NCI-H526 (cell line): ENCODE measurements at regions not wholly inside any gene's neighbourhood (a gene's known extent, or its start where the extent isn't known, plus 50 kb on each side); places are given as distances from the start of the nearest gene placed in this dataset.
"Not testable (repeated sequence)": the region's sequence is repeated elsewhere in the genome, so short reads cannot be mapped to it uniquely, and the experiment has no call there.

Experiments used
- DNase-seq, 2 experiments: peaks; one replicate each; lab custom pipeline; 2025; lab: John Stamatoyannopoulos, UW

DNA sequence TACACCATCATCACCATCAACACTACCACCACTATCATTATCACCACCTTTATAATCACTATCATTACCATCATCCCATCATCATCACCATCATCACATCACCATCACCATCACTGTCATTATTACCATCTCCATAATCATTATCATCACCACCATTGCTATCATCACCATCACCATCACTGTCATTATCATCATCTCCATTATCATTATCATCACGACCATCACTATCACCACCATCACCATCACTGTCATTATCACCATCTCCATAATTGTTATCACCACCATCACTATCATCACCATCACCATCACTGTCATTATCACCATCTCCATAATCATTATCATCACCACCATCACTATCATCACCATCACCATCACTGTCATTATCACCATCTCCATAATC is 279.6 kb upstream of the HS6ST1 start:
- not testable (repeated sequence) for DNase-seq

DNA sequence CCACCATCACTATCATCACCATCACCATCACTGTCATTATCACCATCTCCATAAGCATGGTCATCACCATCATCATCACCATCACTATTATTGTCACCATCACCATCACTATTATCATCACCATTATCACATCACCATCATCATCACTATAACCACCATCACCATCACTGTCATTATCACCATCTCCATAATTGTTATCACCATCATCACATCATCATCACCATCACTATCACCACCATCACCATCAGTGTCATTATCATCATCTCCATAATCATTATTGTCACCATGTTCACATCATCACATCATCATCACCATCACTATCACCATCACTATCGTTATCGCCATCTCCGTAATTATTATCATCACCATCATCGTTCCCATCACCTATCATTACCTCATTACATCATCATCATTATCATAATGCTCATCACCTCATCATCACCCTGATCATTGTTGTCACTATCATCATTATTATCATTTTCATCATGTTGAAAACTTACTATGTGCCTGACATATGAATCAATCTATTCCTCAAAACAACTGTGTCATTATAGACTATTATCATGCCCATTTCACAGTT is 280.3 kb upstream of the HS6ST1 start:
- DNase-seq: no peak

- no peak for DNase-seq
These were observed 281.0 kb upstream of the HS6ST1 start for GRCh38 chr2:128599700-128600099.

DNA sequence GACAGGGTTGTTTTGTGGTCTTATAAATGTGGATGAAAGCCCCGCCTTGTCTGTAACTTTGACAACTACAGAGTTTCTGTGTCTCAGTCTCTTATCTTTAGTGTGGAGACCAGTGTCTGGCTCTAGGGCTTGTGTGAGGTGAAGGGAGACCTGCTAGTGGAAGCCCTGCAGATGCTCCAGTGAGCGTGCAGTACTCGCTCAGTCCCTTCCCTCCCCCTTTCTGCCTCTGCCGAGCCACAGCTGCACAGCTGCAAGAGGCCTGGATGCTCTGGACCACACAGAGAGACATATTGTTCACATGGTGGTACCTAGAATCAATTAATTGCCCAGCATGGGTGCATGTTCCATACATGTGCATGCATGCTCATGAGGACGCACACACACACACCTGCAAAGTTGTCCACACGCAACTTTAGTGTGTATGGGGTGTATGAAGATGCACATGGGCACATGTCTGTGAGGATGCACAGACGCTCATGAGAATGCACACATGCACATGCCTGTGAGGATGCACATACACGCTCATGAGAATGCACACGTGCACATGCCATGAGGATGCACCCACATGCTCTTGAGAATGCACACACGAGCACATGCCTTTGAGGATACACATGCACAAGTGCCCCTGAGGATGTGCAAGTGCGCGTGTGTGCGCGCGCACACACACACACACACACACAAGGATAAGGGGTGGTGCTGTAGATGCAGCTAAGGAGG is 282.1 kb upstream of the HS6ST1 start:
- DNase-seq: no peak

- DNase-seq: no peak
These were observed 282.8 kb upstream of the HS6ST1 start for GRCh38 chr2:128601298-128602037.

- DNase-seq: no peak
These were observed 283.5 kb upstream of the HS6ST1 start for GRCh38 chr2:128602038-128602698.

- no peak for DNase-seq
These were observed 284.0 kb upstream of the HS6ST1 start for GRCh38 chr2:128602699-128603101.

DNA sequence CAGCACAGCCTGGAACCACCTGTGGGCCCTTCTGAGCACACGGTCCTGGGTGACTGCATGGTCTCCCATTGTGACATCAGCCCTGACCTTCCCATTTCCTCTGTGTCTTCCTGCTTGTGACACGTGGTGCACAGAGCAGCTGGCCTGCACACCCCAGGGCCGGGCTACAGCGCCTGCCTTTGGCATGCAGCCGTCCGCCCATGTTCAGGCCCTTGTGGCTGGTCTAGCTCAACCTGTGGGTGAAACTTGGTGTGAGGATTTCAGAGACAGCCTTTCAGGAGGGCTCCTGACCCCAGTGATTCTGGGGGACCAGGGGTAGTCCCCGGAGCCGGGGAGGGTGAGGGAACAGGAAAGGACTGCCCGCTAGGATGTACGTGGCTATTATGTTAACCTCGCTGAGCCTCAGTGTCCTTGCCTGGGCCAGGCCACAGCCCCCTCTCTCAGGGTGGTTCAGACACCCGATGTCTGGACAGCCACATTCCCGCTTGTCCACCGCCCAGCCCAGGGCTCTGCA is 284.8 kb upstream of the HS6ST1 start:
- no peak for DNase-seq

- DNase-seq: no peak
These were observed 285.4 kb upstream of the HS6ST1 start for GRCh38 chr2:128604045-128604444.

- not testable (repeated sequence) for DNase-seq
These were observed 285.9 kb upstream of the HS6ST1 start for GRCh38 chr2:128604581-128604980.

GRCh38 chr2:128605421-128605820 is 286.8 kb upstream of the HS6ST1 start:
- no peak for DNase-seq

- no peak for DNase-seq
These were observed 287.3 kb upstream of the HS6ST1 start for GRCh38 chr2:128605931-128606330.

DNA sequence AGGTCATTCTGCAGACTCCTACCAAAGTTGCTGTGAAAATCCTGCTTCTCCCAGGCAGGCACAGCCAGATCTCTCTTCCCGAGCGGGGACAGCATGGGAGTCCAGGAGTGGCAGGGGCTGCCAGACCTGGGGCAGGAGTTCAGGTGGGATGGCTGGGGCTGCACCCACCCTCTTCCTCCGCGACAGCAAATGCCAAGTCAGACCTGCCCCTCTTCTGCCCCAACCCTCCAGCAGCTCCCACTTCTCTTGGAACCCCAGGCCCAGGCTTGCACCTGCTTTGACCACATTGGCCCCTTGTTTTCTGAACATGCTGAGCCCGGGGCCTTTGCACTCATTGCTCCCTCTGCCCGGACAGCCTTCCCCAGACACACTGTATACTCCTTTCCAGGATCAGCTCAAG is 288.2 kb upstream of the HS6ST1 start:
- DNase-seq: no peak

DNA sequence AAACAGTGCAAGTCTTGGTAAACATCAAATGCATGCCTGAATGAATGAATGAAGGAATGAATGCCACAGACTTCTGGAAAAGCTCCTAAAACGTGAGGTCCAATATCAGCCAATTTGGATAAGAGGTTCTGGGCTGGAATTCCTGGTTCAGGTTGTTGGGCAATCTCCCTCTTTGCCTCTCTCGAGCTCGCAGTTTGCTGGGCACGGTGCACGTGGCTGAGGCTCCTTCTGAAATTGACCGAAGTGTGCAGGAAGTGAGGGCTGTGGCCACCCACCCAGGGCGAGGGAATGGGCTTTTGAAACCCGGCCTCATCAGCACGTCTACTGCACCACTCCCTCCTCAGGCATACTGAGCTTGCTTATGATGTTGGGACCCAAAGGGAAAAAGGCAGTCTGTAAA is 288.8 kb upstream of the HS6ST1 start:
- no peak for DNase-seq

GRCh38 chr2:128607911-128608506 is 289.3 kb upstream of the HS6ST1 start:
- DNase-seq: no peak

GRCh38 chr2:128608921-128609880 is 290.5 kb upstream of the HS6ST1 start:
- no peak for DNase-seq

- DNase-seq: no peak
These were observed 291.8 kb upstream of the HS6ST1 start for GRCh38 chr2:128610496-128610895.

DNA sequence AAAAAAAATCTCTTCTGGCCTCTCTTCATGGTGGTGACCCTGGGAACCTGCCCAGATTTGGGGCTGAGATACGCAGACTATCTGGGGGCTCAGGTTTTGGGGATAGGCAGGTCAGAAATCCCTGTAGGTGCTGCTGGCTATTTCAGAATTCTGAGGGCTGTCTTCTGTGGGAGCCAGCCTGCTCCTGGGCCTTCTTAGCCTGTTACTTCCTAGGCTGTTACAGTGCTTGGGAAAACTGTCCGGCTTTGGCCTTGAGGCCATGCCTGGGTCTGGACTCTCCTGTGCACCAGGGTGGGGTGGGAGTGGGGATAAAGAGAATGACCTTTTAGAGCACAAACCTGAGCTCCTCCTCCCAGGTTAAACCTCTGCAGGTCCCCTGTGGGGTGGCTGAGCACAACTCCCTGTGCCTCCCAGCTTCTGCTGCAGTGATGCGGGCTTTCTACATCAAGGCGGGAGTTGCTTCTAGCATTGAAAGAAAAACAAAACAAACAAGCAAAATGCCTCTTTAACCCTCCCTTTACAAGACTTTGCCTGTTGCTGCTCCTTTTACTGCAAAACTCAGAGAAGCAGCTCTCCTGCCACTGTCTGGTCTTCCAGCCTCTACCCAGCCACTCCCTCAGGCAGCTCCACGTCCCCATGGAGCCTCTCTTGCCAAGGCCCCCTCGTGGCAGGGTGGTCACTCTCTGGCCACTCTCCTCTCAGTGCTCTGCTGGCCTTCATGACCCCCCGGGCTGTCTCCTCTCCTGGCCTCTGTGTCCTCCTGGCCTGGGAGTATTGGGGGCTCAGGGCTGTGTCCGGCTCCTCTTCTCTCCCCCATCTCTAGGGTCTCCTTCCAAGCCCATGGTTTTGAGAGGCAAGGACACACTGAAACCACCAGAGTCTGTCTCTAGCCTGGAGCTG is 293.0 kb upstream of the HS6ST1 start:
- DNase-seq: no peak

GRCh38 chr2:128612628-128613027 is 294.0 kb upstream of the HS6ST1 start:
- no peak for DNase-seq

DNA sequence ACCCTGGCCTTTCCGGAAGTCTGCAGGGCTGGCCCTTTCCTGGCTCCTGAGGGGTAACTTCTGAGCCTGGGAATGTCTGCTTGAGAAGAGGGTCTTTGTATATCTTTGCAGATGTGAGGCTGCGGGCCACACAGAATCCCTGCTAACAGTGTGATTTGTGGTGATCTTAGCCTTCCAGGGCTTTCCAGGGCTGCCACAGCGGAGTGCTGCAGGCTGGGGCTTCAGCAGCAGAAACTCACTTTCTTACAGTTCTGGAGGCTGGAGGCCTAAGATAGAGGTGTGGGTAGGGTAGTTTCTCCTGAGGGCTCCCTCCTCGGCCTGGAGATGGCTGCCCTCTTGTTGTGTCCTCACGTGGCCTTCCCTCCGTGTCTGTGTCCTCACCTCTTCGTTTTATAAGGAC is 294.7 kb upstream of the HS6ST1 start:
- no peak for DNase-seq
